ENCODE measurements at regions not wholly inside any gene's neighbourhood (a gene's known extent, or its start where the extent isn't known, plus 50 kb on each side); places are given as distances from the start of the nearest gene placed in this dataset.

DNA sequence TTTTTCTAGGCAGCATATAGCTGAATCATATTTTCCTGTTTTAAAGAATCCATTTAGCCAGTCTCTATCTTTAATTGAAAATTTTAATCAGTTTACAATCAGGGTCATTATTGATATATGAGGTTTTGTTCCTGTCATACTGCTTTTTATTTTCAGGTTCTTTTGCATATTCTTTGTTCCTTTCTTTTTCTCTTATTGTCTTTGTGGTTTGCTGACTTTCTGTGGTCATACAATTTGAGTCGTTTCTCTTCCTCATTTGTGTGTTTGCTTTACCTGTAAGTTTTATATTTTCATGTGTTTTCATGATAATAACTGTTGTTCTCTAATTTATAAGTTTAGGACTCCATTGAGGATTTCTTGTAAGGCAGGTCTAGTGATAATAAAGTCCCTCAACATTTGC, 812.6 kb downstream of the DACH1 start:
- H3K14ac ChIP-seq (ENCODE audit: low read length in 2 of 2): no peak overlapping the region
- no CpG with 5 or more reads among the region's 1 CpG for WGBS
- H3K4ac ChIP-seq (ENCODE audit: low read depth in 1 of 2, low read length in 2 of 2): no peak overlapping the region

DNA sequence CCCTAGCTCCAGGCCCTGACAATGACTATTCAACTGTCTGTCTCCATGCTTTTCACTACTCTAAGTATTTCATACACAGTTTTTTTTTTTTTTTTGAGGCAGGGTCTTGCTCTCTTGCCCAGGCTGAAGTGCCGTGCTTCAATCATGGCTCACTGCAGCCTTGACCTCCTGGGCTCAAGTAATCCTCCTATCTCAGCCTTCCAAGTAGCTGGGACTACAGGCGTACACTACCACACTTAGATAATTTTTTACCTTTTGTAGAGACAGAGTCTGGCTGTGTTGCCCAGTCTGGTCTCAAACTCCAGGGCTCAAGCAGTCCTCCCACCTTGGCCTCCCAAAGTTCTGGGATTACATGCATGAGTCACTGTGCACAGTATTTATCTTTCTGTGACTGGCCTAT, 815.4 kb downstream of the DACH1 start:
- Histone ChIP-seq H2AK5ac (ENCODE audit: low read length, severe bottlenecking) (no peak overlapping the region), H4K91ac (ENCODE audit: low read length) (no peak overlapping the region), H3K4me3 (ENCODE audit: insufficient read depth in 1 of 2, low read depth in 1 of 2, low read length in 2 of 2) (no peak overlapping the region), H3K4me1 (ENCODE audit: control insufficient read depth, insufficient read depth, low read depth, low read length) (peaks cover 1% of the 10 kb centered on the region), H3K9me3 (ENCODE audit: control insufficient read depth, low read length) (peaks cover 5% of the 10 kb centered on the region), H3K9ac (ENCODE audit: low read length) (no peak overlapping the region), H4K8ac (ENCODE audit: low read length) (no peak overlapping the region), H3K4me2 (ENCODE audit: low read length, poor library complexity, severe bottlenecking) (no peak overlapping the region), H3K23ac (ENCODE audit: low read length in 2 of 2) (no peak overlapping the region), H3K36me3 (ENCODE audit: control insufficient read depth in 1 of 2, insufficient read depth in 2 of 2, low read depth in 1 of 2, low read length in 2 of 2) (no peaks in the 10 kb centered on the region), H2BK12ac (ENCODE audit: low read length in 2 of 2) (no peak overlapping the region), H3K27me3 (ENCODE audit: control insufficient read depth in 1 of 2, insufficient read depth in 1 of 2, low read length in 2 of 2) (no peaks in the 10 kb centered on the region), H2AFZ (ENCODE audit: low read depth, low read length) (no peak overlapping the region), H3K79me1 (replicated peaks; ENCODE audit: low read length, poor library complexity, severe bottlenecking) (no peaks in the 10 kb centered on the region), H2BK5ac (ENCODE audit: low read depth, low read length, poor library complexity, severe bottlenecking) (no peak overlapping the region), H3K4ac (ENCODE audit: low read depth in 1 of 2, low read length in 2 of 2) (no peak overlapping the region), H3K27ac (ENCODE audit: low read length, poor library complexity, severe bottlenecking) (no peak overlapping the region), H3K18ac (ENCODE audit: low read depth in 1 of 2, low read length in 2 of 2) (no peak overlapping the region), H2BK120ac (ENCODE audit: low read depth, low read length) (no peak overlapping the region), H2BK15ac (ENCODE audit: low read depth, poor library complexity, severe bottlenecking) (no peak overlapping the region), H3K14ac (ENCODE audit: low read length in 2 of 2) (no peak overlapping the region)
- WGBS: 100% methylated on average over 2 of the region's 2 CpGs
- DNase-seq: no peak

More for the DNA sequence above, 812.6 kb downstream of the DACH1 start:
- Histone ChIP-seq H3K27ac (ENCODE audit: low read length, poor library complexity, severe bottlenecking) (no peak overlapping the region), H2BK120ac (ENCODE audit: low read depth, low read length) (no peak overlapping the region), H2BK5ac (ENCODE audit: low read depth, low read length, poor library complexity, severe bottlenecking) (no peak overlapping the region), H4K91ac (ENCODE audit: low read length) (no peak overlapping the region), H3K4me2 (ENCODE audit: low read length, poor library complexity, severe bottlenecking) (no peak overlapping the region), H2AK5ac (ENCODE audit: low read length, severe bottlenecking) (no peak overlapping the region), H3K4me1 (ENCODE audit: control insufficient read depth, insufficient read depth, low read depth, low read length) (peaks cover 2% of the 10 kb centered on the region), H3K27me3 (ENCODE audit: control insufficient read depth in 1 of 2, insufficient read depth in 1 of 2, low read length in 2 of 2) (no peaks in the 10 kb centered on the region), H3K23ac (ENCODE audit: low read length in 2 of 2) (no peak overlapping the region), H2AFZ (ENCODE audit: low read depth, low read length) (no peak overlapping the region), H3K9me3 (ENCODE audit: control insufficient read depth, low read length) (peaks cover 5% of the 10 kb centered on the region), H4K8ac (ENCODE audit: low read length) (no peak overlapping the region), H3K79me1 (replicated peaks; ENCODE audit: low read length, poor library complexity, severe bottlenecking) (no peaks in the 10 kb centered on the region), H3K36me3 (ENCODE audit: control insufficient read depth in 1 of 2, insufficient read depth in 2 of 2, low read depth in 1 of 2, low read length in 2 of 2) (no peaks in the 10 kb centered on the region), H3K18ac (ENCODE audit: low read depth in 1 of 2, low read length in 2 of 2) (no peak overlapping the region), H2BK12ac (ENCODE audit: low read length in 2 of 2) (no peak overlapping the region), H3K9ac (ENCODE audit: low read length) (no peak overlapping the region), H2BK15ac (ENCODE audit: low read depth, poor library complexity, severe bottlenecking) (no peak overlapping the region), H3K4me3 (ENCODE audit: insufficient read depth in 1 of 2, low read depth in 1 of 2, low read length in 2 of 2) (no peak overlapping the region)
- DNase-seq: no peak

DNA sequence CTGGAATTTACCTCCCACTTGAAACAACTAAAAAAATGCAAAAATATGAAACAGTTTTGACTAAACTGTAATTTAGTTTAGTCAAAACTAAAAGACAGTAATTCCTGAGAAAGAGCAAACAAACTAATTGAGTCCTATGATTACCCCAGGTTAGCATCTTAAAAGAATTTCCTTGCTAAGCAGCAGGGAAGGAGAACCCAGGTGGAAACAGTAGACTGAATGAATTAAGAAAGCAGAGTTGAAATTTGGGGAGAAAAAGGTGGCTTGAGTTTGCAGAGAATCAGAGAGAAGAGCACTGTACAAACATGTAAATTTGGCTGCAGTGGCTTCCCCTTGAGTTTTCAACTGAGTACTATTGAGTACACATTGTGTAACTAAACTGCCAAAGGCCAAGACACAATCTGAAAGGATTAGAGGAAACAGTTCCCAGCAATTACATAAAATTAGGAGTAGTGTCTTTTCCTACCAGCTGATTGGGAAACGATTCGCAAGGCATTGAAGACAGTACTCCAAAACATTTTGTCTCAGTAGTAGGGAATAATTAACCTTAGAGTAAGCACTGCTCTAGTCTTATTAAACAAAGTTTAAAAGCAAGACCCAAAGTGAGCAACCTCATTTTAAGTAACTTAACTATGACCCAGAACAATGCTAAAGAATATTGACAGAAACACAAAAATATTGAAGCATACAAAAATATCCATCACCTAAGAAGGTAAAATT, 820.5 kb downstream of the DACH1 start:
- H3K4me3 ChIP-seq (ENCODE audit: insufficient read depth in 1 of 2, low read depth in 1 of 2, low read length in 2 of 2): no peak overlapping the region
- WGBS: 23% methylated on average over 2 of the region's 2 CpGs
- no peak overlapping the region for H2BK5ac ChIP-seq (ENCODE audit: low read depth, low read length, poor library complexity, severe bottlenecking)
- H3K9me3 ChIP-seq (ENCODE audit: control insufficient read depth, low read length): no peaks in the 10 kb centered on the region
- no peak overlapping the region for H3K27ac ChIP-seq (ENCODE audit: low read length, poor library complexity, severe bottlenecking)
- H2AK5ac ChIP-seq (ENCODE audit: low read length, severe bottlenecking): no peak overlapping the region
- no peak overlapping the region for H2BK12ac ChIP-seq (ENCODE audit: low read length in 2 of 2)
- H3K4ac ChIP-seq (ENCODE audit: low read depth in 1 of 2, low read length in 2 of 2): no peak overlapping the region
- no peaks in the 10 kb centered on the region for H3K36me3 ChIP-seq (ENCODE audit: control insufficient read depth in 1 of 2, insufficient read depth in 2 of 2, low read depth in 1 of 2, low read length in 2 of 2)
- H2BK120ac ChIP-seq (ENCODE audit: low read depth, low read length): no peak overlapping the region
- H3K9ac ChIP-seq (ENCODE audit: low read length): no peak overlapping the region
- H3K79me1 ChIP-seq (replicated peaks; ENCODE audit: low read length, poor library complexity, severe bottlenecking): no peaks in the 10 kb centered on the region
- no peak overlapping the region for H4K91ac ChIP-seq (ENCODE audit: low read length)
- no peak overlapping the region for H3K18ac ChIP-seq (ENCODE audit: low read depth in 1 of 2, low read length in 2 of 2)
- no peak overlapping the region for H3K14ac ChIP-seq (ENCODE audit: low read length in 2 of 2)
- H2BK15ac ChIP-seq (ENCODE audit: low read depth, poor library complexity, severe bottlenecking): no peak overlapping the region
- H2AFZ ChIP-seq (ENCODE audit: low read depth, low read length): no peak overlapping the region
- H3K27me3 ChIP-seq (ENCODE audit: control insufficient read depth in 1 of 2, insufficient read depth in 1 of 2, low read length in 2 of 2): no peaks in the 10 kb centered on the region
- no peak overlapping the region for H3K4me2 ChIP-seq (ENCODE audit: low read length, poor library complexity, severe bottlenecking)
- H3K23ac ChIP-seq (ENCODE audit: low read length in 2 of 2): no peak overlapping the region
- no peaks in the 10 kb centered on the region for H3K4me1 ChIP-seq (ENCODE audit: control insufficient read depth, insufficient read depth, low read depth, low read length)
- no peak overlapping the region for H4K8ac ChIP-seq (ENCODE audit: low read length)
- DNase-seq: no peak

DNA sequence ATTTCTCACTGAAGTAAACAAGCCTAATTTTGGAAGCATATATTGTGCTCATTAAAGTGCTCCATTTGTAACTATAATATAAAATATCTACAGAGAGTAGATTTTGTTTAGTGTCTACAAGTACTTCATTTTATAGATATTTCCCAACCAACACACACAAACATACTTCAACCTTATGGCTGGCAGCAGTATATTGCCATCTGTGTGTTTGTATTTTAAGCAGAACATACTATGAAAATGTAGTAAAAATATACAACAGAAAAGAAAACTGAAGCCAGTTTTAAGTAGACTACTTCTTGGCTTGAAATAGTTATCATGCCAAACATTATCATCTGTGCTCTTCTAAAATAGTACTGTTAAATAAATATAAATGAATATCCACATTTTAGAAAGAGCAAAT, 821.9 kb downstream of the DACH1 start:
- Histone ChIP-seq H3K4me3 (ENCODE audit: insufficient read depth in 1 of 2, low read depth in 1 of 2, low read length in 2 of 2) (no peak overlapping the region), H3K4ac (ENCODE audit: low read depth in 1 of 2, low read length in 2 of 2) (no peak overlapping the region), H3K9me3 (ENCODE audit: control insufficient read depth, low read length) (no peaks in the 10 kb centered on the region), H3K4me1 (ENCODE audit: control insufficient read depth, insufficient read depth, low read depth, low read length) (no peaks in the 10 kb centered on the region), H3K27me3 (ENCODE audit: control insufficient read depth in 1 of 2, insufficient read depth in 1 of 2, low read length in 2 of 2) (no peaks in the 10 kb centered on the region), H3K9ac (ENCODE audit: low read length) (no peak overlapping the region), H3K14ac (ENCODE audit: low read length in 2 of 2) (no peak overlapping the region), H2BK15ac (ENCODE audit: low read depth, poor library complexity, severe bottlenecking) (no peak overlapping the region), H2BK5ac (ENCODE audit: low read depth, low read length, poor library complexity, severe bottlenecking) (no peak overlapping the region), H3K18ac (ENCODE audit: low read depth in 1 of 2, low read length in 2 of 2) (no peak overlapping the region), H3K23ac (ENCODE audit: low read length in 2 of 2) (no peak overlapping the region), H4K8ac (ENCODE audit: low read length) (no peak overlapping the region), H2AFZ (ENCODE audit: low read depth, low read length) (no peak overlapping the region), H2BK120ac (ENCODE audit: low read depth, low read length) (no peak overlapping the region), H3K79me1 (replicated peaks; ENCODE audit: low read length, poor library complexity, severe bottlenecking) (no peaks in the 10 kb centered on the region), H2AK5ac (ENCODE audit: low read length, severe bottlenecking) (no peak overlapping the region), H3K4me2 (ENCODE audit: low read length, poor library complexity, severe bottlenecking) (no peak overlapping the region), H3K36me3 (ENCODE audit: control insufficient read depth in 1 of 2, insufficient read depth in 2 of 2, low read depth in 1 of 2, low read length in 2 of 2) (no peaks in the 10 kb centered on the region), H2BK12ac (ENCODE audit: low read length in 2 of 2) (no peak overlapping the region), H4K91ac (ENCODE audit: low read length) (no peak overlapping the region), H3K27ac (ENCODE audit: low read length, poor library complexity, severe bottlenecking) (no peak overlapping the region)
- DNase-seq: no peak
